HL-60 (cell line): ENCODE measurements at regions not wholly inside any gene's neighbourhood (a gene's known extent, or its start where the extent isn't known, plus 50 kb on each side); places are given as distances from the start of the nearest gene placed in this dataset.

Experiments
- DNase-seq, 2 experiments: peaks; one replicate each; pipeline ENCODE4 v3.0.0-alpha.2; 2010 to 2020; ENCODE audit warnings: low read depth in 1 of 2, low spot score in 1 of 2
- H3K27ac ChIP-seq: fragments of 250-450 bp; sonication (Bioruptor Pico); replicated peaks from 2 replicates; pipeline ENCODE4 v1.5.1; 2020; ENCODE audit warnings: mild to moderate bottlenecking, moderate library complexity
- H3K27me3 ChIP-seq: fragments of 250-450 bp; sonication (Bioruptor Pico); 2 replicates; pipeline ENCODE4 v1.5.1; 2021; ENCODE audit warnings: mild to moderate bottlenecking, moderate library complexity; ENCODE audit not compliant: insufficient read depth, poor library complexity, severe bottlenecking
- H3K4me3 ChIP-seq: replicated peaks from 2 replicates; pipeline ENCODE4 v1.5.1; 2011; ENCODE audit warnings: mild to moderate bottlenecking, control low read depth, low read length; ENCODE audit not compliant: insufficient read depth
- GABPA ChIP-seq: IDR thresholded peaks from 2 replicates; pipeline ENCODE4 v1.6.1; 2012; ENCODE audit warnings: low read depth
- POLR2AphosphoS5 ChIP-seq: IDR thresholded peaks from 2 replicates; pipeline ENCODE4 v1.6.1; 2012; ENCODE audit warnings: low read depth
- SPI1 ChIP-seq: IDR thresholded peaks from 2 replicates; pipeline ENCODE4 v1.6.1; 2012; ENCODE audit warnings: low read depth, mild to moderate bottlenecking, borderline replicate concordance
- TF ChIP-seq, protein P1 (sequence below): IDR thresholded peaks from 2 replicates; pipeline ENCODE4 v1.6.1; 2012; ENCODE audit warnings: low read depth; ENCODE audit not compliant: insufficient replicate concordance
- TF ChIP-seq, protein P2 (sequence below): IDR thresholded peaks from one replicate; pipeline ENCODE4 v1.5.1; 2011; ENCODE audit warnings: low read length, control low read depth, inconsistent platforms; ENCODE audit not compliant: insufficient read depth

DNA sequence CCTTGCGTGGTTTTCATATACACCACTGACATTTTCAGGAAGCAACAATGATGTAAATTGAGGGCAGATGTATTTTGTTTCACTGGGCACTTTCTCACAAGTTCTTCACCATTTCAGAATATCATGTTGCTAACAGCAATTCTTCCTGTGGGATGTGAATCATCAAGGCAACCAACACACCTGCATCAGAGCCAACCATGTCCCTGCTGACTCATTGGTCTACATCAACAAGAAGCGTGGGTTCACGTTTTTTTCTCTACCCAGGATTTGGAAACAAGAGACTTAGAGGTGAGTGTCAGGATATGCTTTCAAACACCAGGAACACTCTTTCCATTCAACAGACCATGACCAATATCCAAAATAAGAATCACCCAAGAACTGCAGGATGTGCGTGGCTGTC, 203.9 kb downstream of the TEX36 start:
- Histone ChIP-seq H3K27ac (no peak overlapping the region), H3K27me3 (peaks cover 6% of the 10 kb centered on the region), H3K4me3 (no peak overlapping the region)
- TF ChIP-seq, protein P1, sequence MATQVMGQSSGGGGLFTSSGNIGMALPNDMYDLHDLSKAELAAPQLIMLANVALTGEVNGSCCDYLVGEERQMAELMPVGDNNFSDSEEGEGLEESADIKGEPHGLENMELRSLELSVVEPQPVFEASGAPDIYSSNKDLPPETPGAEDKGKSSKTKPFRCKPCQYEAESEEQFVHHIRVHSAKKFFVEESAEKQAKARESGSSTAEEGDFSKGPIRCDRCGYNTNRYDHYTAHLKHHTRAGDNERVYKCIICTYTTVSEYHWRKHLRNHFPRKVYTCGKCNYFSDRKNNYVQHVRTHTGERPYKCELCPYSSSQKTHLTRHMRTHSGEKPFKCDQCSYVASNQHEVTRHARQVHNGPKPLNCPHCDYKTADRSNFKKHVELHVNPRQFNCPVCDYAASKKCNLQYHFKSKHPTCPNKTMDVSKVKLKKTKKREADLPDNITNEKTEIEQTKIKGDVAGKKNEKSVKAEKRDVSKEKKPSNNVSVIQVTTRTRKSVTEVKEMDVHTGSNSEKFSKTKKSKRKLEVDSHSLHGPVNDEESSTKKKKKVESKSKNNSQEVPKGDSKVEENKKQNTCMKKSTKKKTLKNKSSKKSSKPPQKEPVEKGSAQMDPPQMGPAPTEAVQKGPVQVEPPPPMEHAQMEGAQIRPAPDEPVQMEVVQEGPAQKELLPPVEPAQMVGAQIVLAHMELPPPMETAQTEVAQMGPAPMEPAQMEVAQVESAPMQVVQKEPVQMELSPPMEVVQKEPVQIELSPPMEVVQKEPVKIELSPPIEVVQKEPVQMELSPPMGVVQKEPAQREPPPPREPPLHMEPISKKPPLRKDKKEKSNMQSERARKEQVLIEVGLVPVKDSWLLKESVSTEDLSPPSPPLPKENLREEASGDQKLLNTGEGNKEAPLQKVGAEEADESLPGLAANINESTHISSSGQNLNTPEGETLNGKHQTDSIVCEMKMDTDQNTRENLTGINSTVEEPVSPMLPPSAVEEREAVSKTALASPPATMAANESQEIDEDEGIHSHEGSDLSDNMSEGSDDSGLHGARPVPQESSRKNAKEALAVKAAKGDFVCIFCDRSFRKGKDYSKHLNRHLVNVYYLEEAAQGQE: no peak
- TF ChIP-seq, protein P2, sequence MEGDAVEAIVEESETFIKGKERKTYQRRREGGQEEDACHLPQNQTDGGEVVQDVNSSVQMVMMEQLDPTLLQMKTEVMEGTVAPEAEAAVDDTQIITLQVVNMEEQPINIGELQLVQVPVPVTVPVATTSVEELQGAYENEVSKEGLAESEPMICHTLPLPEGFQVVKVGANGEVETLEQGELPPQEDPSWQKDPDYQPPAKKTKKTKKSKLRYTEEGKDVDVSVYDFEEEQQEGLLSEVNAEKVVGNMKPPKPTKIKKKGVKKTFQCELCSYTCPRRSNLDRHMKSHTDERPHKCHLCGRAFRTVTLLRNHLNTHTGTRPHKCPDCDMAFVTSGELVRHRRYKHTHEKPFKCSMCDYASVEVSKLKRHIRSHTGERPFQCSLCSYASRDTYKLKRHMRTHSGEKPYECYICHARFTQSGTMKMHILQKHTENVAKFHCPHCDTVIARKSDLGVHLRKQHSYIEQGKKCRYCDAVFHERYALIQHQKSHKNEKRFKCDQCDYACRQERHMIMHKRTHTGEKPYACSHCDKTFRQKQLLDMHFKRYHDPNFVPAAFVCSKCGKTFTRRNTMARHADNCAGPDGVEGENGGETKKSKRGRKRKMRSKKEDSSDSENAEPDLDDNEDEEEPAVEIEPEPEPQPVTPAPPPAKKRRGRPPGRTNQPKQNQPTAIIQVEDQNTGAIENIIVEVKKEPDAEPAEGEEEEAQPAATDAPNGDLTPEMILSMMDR: no peak
- TF ChIP-seq POLR2AphosphoS5 (no peak), GABPA (no peak), SPI1 (no peak)
- DNase-seq: no peak

DNA sequence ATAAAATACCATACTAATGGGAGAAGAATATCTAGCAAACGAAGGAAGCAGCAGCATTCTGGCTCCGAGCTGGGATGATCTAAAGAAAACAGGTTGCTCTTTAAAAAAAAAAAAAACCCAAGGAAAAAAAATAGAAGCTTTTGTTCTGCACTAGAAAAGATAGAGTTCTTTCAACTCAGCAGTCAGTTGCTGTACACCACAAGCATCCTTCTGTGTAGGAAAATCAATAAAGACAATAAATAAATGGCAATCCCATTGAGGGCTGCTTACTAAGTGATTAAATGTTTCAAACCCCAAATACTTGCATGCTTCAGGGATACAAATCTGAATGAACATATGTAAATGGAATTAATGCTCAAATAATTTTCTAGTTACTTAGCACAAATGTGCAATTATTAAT, 207.1 kb downstream of the TEX36 start:
- Histone ChIP-seq H3K27me3 (peaks cover 2% of the 10 kb centered on the region), H3K4me3 (no peak overlapping the region), H3K27ac (no peak overlapping the region)
- no peak for DNase-seq
- TF ChIP-seq GABPA: no peak

DNA sequence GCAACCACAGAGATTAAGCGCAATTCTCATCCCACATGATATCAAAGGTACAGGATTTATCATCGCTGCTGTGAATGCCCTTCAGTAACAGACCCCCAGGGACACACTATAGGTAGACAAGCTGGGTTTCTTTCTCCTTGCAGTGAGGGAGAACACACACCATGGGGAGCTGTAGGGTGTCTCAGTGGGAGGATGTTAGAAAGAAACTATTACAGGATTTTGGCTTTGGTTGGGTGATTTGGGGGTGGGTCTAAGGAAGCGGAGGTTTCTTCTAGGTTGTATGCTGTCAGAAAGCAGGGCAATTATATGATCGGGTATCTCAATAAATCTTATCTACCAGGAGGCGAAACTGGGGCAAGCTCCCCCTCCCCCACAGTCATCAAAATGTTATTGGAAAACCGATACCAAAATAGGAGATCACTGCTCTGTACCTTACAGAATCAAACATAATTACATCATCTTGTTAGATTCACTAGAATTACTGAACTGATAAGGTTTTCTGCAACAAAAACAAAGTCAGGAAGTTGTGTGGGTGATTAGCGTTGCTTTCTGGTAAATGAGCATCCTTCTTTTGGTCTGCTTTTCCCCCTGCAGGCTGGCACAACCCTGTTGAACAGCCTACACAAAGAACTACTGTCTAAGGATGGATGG, 209.7 kb downstream of the TEX36 start:
- no peaks in the 10 kb centered on the region for H3K27me3 ChIP-seq
- no peak for DNase-seq
- no peak overlapping the region for H3K4me3 ChIP-seq
- TF ChIP-seq, protein P1: no peak
- no peak for TF ChIP-seq GABPA
- TF ChIP-seq, protein P2: no peak
- H3K27ac ChIP-seq: no peak overlapping the region

DNA sequence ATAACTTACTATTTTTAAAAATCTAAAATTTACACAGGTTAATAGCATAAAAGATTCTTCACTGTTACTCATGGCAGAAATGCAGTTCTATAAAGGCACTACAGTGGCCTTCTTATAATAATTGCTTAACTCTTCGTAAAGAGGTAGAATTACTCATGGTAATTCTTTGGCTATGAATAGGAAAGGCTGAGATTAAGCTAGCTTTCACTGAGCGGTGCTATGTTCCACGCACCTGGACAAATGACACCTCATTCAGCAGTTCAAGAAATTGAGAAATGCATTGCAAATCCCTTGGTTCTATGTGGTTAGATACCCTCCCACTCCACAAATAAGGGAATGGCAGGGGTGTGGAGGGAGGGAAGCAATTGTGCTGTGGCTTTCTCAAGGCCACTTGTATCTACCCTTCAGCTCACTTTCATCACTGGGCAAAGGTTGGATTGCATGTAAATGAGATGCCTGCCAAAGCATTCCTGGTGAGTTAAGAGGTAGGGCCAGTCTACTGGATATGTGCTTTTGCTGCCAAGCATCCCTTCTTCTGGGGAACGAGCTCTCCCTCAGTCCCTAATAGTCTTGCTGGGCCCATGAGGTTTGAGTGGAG, 210.9 kb downstream of the TEX36 start:
- TF ChIP-seq GABPA (no peak), SPI1 (no peak), POLR2AphosphoS5 (no peak)
- TF ChIP-seq, protein P1: no peak
- TF ChIP-seq, protein P2: no peak
- H3K27me3 ChIP-seq: no peaks in the 10 kb centered on the region
- H3K4me3 ChIP-seq: no peak overlapping the region
- no peak overlapping the region for H3K27ac ChIP-seq
- DNase-seq: no peak
